ENCODE measurements at regions not wholly inside any gene's neighbourhood (a gene's known extent, or its start where the extent isn't known, plus 50 kb on each side); places are given as distances from the start of the nearest gene placed in this dataset.

DNA sequence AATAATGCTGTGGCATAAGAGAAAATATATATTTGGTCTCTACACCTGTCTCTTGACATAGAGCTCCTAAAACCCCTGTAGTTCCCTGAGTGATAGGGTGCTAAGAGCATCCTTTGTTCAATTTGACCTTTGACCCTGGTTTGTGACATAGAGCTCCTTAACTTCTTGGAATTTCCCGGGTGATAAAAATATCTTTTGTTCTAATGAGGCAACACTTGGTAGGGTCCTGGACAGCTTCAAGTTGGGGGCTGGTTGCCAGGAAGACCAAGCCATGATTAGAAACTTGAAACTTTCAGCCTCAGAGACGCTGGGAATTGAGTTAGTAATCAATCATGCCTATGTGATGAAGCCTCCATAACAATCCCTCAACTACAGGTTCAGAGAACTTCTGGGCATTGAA lies 105.4 kb downstream of the CASP12 start:
- TF ChIP-seq, protein P1, sequence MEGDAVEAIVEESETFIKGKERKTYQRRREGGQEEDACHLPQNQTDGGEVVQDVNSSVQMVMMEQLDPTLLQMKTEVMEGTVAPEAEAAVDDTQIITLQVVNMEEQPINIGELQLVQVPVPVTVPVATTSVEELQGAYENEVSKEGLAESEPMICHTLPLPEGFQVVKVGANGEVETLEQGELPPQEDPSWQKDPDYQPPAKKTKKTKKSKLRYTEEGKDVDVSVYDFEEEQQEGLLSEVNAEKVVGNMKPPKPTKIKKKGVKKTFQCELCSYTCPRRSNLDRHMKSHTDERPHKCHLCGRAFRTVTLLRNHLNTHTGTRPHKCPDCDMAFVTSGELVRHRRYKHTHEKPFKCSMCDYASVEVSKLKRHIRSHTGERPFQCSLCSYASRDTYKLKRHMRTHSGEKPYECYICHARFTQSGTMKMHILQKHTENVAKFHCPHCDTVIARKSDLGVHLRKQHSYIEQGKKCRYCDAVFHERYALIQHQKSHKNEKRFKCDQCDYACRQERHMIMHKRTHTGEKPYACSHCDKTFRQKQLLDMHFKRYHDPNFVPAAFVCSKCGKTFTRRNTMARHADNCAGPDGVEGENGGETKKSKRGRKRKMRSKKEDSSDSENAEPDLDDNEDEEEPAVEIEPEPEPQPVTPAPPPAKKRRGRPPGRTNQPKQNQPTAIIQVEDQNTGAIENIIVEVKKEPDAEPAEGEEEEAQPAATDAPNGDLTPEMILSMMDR (conservative IDR thresholded peaks at IDR 0.05) = no peak
- H3K27ac ChIP-seq = no peak overlapping the region

GRCh38 chr11:104791896-104792295 lies 106.4 kb downstream of the CASP12 start:
- no peak overlapping the region for H3K27ac ChIP-seq
- TF ChIP-seq, protein P1 (conservative IDR thresholded peaks at IDR 0.05) = no peak

DNA sequence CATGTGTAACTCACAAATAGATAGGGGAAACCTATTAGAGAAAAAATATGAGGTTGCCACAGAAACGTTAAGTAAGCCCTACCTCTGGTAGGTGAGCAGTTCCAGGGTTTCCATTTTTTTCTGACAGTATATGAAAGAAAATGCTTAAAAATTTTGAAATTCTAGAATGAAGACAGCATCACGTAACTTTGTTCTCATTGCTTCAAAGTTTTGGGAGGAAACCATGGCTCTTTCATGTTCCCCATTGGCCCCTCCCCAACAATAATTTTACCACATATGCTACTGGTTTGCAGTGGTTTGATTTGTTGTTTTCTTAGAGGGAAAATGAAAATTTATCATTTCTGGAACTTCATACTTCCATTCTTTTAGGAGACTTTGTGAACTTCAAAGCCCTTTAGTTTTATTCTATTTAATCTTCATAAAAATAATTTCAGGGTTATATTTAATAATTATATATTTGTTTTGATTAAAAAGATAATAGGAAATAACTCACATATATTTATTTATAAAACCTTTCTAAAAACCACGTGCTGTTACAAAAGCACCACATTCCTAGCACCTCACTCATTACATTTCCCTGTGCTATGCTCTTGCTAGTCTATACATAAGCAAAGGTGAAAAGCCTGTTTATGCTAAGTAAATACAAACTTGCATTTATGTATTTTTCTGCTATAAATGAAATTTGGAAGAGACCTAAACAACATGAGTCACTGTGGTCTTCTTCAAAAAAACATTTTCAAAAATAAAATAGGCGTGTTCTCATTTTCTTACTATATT lies 113.4 kb downstream of the CASP12 start:
- no peak overlapping the region for H3K27ac ChIP-seq
- TF ChIP-seq, protein P1 (conservative IDR thresholded peaks at IDR 0.05) = no peak

DNA sequence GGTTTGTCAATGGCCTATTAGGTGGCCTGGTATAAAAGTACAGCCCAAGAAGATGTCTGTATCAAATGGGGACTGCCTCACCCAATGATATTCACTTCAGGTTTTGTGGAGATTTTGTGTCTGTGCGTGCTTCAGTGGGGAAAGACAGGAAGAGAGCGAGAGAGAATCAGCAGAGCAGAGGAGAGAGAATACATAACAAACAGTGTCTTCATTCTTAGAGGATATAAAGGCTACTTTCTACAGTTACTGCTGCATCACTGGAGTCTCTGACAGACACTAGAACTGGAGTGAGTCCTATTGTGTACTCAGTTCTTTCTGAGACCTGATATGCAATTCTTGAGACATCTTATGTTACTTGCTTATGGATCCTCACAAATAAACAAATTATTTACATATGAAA lies 115.0 kb downstream of the CASP12 start:
- TF ChIP-seq, protein P1 (conservative IDR thresholded peaks at IDR 0.05) = no peak
- H3K27ac ChIP-seq = no peak overlapping the region

- TF ChIP-seq, protein P1 (conservative IDR thresholded peaks at IDR 0.05) = no peak
- no peak overlapping the region for H3K27ac ChIP-seq
Measured at GRCh38 chr11:104782377-104782754, 115.9 kb downstream of the CASP12 start.

- H3K27ac ChIP-seq = no peak overlapping the region
- TF ChIP-seq, protein P1 (conservative IDR thresholded peaks at IDR 0.05) = no peak
Measured at GRCh38 chr11:104781719-104782376, 116.4 kb downstream of the CASP12 start.

- H3K27ac ChIP-seq = no peak overlapping the region
Measured at GRCh38 chr11:104781037-104781436, 117.2 kb downstream of the CASP12 start.

More at GRCh38 chr11:104781037-104781436, 117.2 kb downstream of the CASP12 start:
- TF ChIP-seq, protein P1 (conservative IDR thresholded peaks at IDR 0.05) = no peak

Data from VCaP (cell line).